ENCODE measurements at regions not wholly inside any gene's neighbourhood (a gene's known extent, or its start where the extent isn't known, plus 50 kb on each side); places are given as distances from the start of the nearest gene placed in this dataset.

GRCh38 chr20:12786276-12786675, 222.5 kb upstream of the SPTLC3 start:
- Histone ChIP-seq H3K36me3 (ENCODE audit: control insufficient read depth, insufficient read depth, low read length) (no peaks in the 10 kb centered on the region), H3K4me3 (ENCODE audit: low read depth, low read length) (no peak overlapping the region), H3K27me3 (ENCODE audit: control insufficient read depth, insufficient read depth, low read length) (no peaks in the 10 kb centered on the region)
- no peak for DNase-seq (ENCODE audit: low read depth)
- TF ChIP-seq, protein P1, sequence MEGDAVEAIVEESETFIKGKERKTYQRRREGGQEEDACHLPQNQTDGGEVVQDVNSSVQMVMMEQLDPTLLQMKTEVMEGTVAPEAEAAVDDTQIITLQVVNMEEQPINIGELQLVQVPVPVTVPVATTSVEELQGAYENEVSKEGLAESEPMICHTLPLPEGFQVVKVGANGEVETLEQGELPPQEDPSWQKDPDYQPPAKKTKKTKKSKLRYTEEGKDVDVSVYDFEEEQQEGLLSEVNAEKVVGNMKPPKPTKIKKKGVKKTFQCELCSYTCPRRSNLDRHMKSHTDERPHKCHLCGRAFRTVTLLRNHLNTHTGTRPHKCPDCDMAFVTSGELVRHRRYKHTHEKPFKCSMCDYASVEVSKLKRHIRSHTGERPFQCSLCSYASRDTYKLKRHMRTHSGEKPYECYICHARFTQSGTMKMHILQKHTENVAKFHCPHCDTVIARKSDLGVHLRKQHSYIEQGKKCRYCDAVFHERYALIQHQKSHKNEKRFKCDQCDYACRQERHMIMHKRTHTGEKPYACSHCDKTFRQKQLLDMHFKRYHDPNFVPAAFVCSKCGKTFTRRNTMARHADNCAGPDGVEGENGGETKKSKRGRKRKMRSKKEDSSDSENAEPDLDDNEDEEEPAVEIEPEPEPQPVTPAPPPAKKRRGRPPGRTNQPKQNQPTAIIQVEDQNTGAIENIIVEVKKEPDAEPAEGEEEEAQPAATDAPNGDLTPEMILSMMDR (IDR thresholded peaks at IDR 0.05; ENCODE audit: insufficient read depth, low read length, poor library complexity, severe bottlenecking), result no peak

- Histone ChIP-seq H3K27me3 (ENCODE audit: control insufficient read depth, insufficient read depth, low read length) (no peaks in the 10 kb centered on the region), H3K36me3 (ENCODE audit: control insufficient read depth, insufficient read depth, low read length) (no peaks in the 10 kb centered on the region), H3K4me3 (ENCODE audit: low read depth, low read length) (no peak overlapping the region)
- TF ChIP-seq, protein P1 (IDR thresholded peaks at IDR 0.05; ENCODE audit: insufficient read depth, low read length, poor library complexity, severe bottlenecking), result no peak
- DNase-seq (ENCODE audit: low read depth), result no peak
These were observed 220.0 kb upstream of the SPTLC3 start for GRCh38 chr20:12788632-12789299.

GRCh38 chr20:12790859-12791258, 217.9 kb upstream of the SPTLC3 start:
- H3K4me3 ChIP-seq (ENCODE audit: low read depth, low read length), result no peak overlapping the region
- H3K27me3 ChIP-seq (ENCODE audit: control insufficient read depth, insufficient read depth, low read length), result no peaks in the 10 kb centered on the region
- TF ChIP-seq, protein P1 (IDR thresholded peaks at IDR 0.05; ENCODE audit: insufficient read depth, low read length, poor library complexity, severe bottlenecking), result no peak
- H3K36me3 ChIP-seq (ENCODE audit: control insufficient read depth, insufficient read depth, low read length), result no peaks in the 10 kb centered on the region
- no peak for DNase-seq (ENCODE audit: low read depth)

DNA sequence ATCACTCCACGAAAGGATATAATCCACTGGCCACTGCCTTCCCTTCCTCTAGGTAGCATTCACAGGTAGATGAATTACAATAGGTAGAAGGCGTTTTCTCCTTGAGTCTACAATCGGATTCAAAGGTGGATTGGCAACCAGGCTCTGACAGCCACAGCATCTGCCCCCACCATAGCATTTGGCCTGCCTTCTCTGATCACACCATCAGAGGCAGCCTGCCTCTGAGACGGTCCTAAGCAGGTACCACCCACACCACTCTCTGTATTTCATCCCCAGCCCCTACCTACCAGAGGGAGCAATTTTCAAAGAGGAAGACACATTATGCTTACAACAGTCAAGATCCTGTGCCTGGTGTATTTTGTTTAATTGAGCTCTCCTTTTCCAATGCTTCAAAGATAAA, 210.5 kb upstream of the SPTLC3 start:
- Histone ChIP-seq H3K27me3 (ENCODE audit: control insufficient read depth, insufficient read depth, low read length) (no peaks in the 10 kb centered on the region), H3K36me3 (ENCODE audit: control insufficient read depth, insufficient read depth, low read length) (no peaks in the 10 kb centered on the region), H3K4me3 (ENCODE audit: low read depth, low read length) (no peak overlapping the region)
- TF ChIP-seq, protein P1 (IDR thresholded peaks at IDR 0.05; ENCODE audit: insufficient read depth, low read length, poor library complexity, severe bottlenecking), result no peak
- DNase-seq (ENCODE audit: low read depth), result no peak

DNA sequence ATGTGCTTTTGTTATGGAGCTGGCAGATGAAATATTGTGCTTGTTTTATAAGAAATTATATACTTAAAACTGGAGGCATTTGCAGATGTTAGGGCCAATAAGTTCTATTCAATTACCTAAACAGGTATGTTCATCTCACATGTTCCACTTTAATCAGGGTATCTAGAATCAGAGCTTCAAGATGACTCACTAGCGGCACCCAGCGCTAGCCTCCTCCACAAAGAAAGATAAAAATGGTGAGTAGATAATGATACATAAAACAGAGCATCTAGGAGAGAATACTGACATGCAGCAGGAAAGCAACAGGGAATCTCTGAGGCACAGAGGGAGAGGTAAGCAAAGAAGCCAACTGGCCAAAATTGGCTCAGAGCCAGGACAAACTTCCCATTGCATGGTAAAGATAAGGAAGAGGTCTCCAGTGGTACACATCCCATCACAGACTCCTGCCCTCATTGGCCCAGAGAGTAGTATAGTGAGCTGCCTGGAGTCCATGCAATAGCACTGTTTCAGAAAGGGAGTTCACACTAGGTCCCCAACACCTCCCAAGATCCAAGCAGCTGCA, 200.7 kb upstream of the SPTLC3 start:
- H3K27me3 ChIP-seq (ENCODE audit: control insufficient read depth, insufficient read depth, low read length), result no peaks in the 10 kb centered on the region
- no peak for DNase-seq (ENCODE audit: low read depth)
- no peaks in the 10 kb centered on the region for H3K36me3 ChIP-seq (ENCODE audit: control insufficient read depth, insufficient read depth, low read length)
- TF ChIP-seq, protein P1 (IDR thresholded peaks at IDR 0.05; ENCODE audit: insufficient read depth, low read length, poor library complexity, severe bottlenecking), result no peak
- H3K4me3 ChIP-seq (ENCODE audit: low read depth, low read length), result no peak overlapping the region
